ENCODE measurements at regions not wholly inside any gene's neighbourhood (a gene's known extent, or its start where the extent isn't known, plus 50 kb on each side); places are given as distances from the start of the nearest gene placed in this dataset.

DNA sequence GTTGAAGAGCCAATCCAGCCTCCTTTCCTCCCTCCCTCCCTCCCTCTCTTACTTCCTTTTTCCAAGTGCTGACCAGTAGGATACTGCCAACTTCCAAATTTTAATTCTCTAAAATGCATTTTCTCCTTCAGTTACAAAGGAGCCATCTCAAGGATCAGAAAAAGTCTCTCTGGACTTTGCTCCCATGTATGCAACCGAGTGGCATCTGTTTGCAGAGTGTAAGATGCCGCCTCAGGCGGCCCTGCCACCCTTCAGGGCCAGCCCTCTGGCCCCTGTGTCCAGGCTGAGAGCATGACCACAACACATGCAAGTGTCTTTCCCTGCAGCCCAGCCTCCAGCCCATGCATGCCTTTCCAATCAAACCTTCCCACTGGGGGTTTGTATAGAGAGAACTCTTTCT lies 205.3 kb upstream of the RAB4A start:
- ATAC-seq (replicated peaks in 1 of 2) = no peak
- no peak for DNase-seq
- H3K4me1 Mint-ChIP-seq (ENCODE audit: low read depth) = peaks cover 17% of the 10 kb centered on the region
- no peaks in the 10 kb centered on the region for H3K9me3 Mint-ChIP-seq
- H3K36me3 Mint-ChIP-seq (ENCODE audit: insufficient read depth in 2 of 2) = no peaks in the 10 kb centered on the region
- no peak overlapping the region for H3K27ac Mint-ChIP-seq
- no peaks in the 10 kb centered on the region for H3K27me3 Mint-ChIP-seq (ENCODE audit: low read depth)
- no peak overlapping the region for H3K4me3 Mint-ChIP-seq

DNA sequence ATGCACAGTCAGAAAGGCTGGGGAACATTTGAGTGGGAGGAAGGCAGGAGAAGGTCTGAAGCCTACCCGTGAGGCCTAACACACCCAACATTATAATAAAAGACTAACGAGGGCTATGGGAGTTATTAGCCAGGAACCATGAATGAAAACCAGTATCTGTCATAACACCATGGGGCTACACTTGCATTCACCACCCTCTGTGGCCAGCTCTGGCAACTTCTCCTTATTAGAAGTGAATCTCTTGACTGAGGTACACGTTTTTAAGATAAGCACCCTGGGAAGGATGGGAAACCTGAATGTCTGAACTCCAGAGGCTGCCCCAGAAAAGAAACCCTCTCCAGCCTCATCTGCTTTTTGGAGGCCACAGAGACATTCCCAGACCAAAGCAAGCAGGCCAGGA lies 204.3 kb upstream of the RAB4A start:
- DNase-seq = no peak
- H3K4me3 Mint-ChIP-seq = no peak overlapping the region
- H3K36me3 Mint-ChIP-seq (ENCODE audit: insufficient read depth in 2 of 2) = no peaks in the 10 kb centered on the region
- H3K27me3 Mint-ChIP-seq (ENCODE audit: low read depth) = no peaks in the 10 kb centered on the region
- H3K4me1 Mint-ChIP-seq (ENCODE audit: low read depth) = peaks cover 17% of the 10 kb centered on the region
- no peak overlapping the region for H3K27ac Mint-ChIP-seq
- H3K9me3 Mint-ChIP-seq = no peaks in the 10 kb centered on the region
- ATAC-seq (replicated peaks in 1 of 2) = no peak

- no peak overlapping the region for H3K27ac Mint-ChIP-seq
- no peaks in the 10 kb centered on the region for H3K27me3 Mint-ChIP-seq (ENCODE audit: low read depth)
- DNase-seq (no peak), ATAC-seq (replicated peaks in 1 of 2) (no peak)
- no peaks in the 10 kb centered on the region for H3K36me3 Mint-ChIP-seq (ENCODE audit: insufficient read depth in 2 of 2)
- H3K9me3 Mint-ChIP-seq = no peaks in the 10 kb centered on the region
- H3K4me1 Mint-ChIP-seq (ENCODE audit: low read depth) = peaks cover 17% of the 10 kb centered on the region
- no peak overlapping the region for H3K4me3 Mint-ChIP-seq
Measured at GRCh38 chr1:229067546-229067945, 203.4 kb upstream of the RAB4A start.

- Mint-ChIP-seq H3K4me3 (peak overlapping the region in 1 of 2 donors; percentile 13), H3K4me1 (ENCODE audit: low read depth) (peaks cover 17% of the 10 kb centered on the region), H3K27ac (peak overlapping the region; percentile 26), H3K9me3 (no peaks in the 10 kb centered on the region), H3K36me3 (ENCODE audit: insufficient read depth in 2 of 2) (no peaks in the 10 kb centered on the region), H3K27me3 (ENCODE audit: low read depth) (no peaks in the 10 kb centered on the region)
- DNase-seq (no peak), ATAC-seq (replicated peaks in 1 of 2) (no peak)
Measured at GRCh38 chr1:229068270-229068987, 202.5 kb upstream of the RAB4A start.

- ATAC-seq (replicated peaks in 1 of 2) (no peak), DNase-seq (no peak)
- Mint-ChIP-seq H3K27me3 (ENCODE audit: low read depth) (no peaks in the 10 kb centered on the region), H3K36me3 (ENCODE audit: insufficient read depth in 2 of 2) (no peaks in the 10 kb centered on the region), H3K27ac (peak overlapping the region; percentile 34), H3K9me3 (no peaks in the 10 kb centered on the region), H3K4me1 (ENCODE audit: low read depth) (peaks cover 17% of the 10 kb centered on the region), H3K4me3 (no peak overlapping the region)
Measured at GRCh38 chr1:229069176-229069575, 201.7 kb upstream of the RAB4A start.

GRCh38 chr1:229070168-229070567 lies 200.7 kb upstream of the RAB4A start:
- H3K27me3 Mint-ChIP-seq (ENCODE audit: low read depth) = no peaks in the 10 kb centered on the region
- peaks cover 17% of the 10 kb centered on the region for H3K4me1 Mint-ChIP-seq (ENCODE audit: low read depth)
- no peaks in the 10 kb centered on the region for H3K9me3 Mint-ChIP-seq
- no peak overlapping the region for H3K27ac Mint-ChIP-seq
- H3K36me3 Mint-ChIP-seq (ENCODE audit: insufficient read depth in 2 of 2) = no peaks in the 10 kb centered on the region
- H3K4me3 Mint-ChIP-seq = no peak overlapping the region
- no peak for ATAC-seq (replicated peaks in 1 of 2)
- DNase-seq = no peak

DNA sequence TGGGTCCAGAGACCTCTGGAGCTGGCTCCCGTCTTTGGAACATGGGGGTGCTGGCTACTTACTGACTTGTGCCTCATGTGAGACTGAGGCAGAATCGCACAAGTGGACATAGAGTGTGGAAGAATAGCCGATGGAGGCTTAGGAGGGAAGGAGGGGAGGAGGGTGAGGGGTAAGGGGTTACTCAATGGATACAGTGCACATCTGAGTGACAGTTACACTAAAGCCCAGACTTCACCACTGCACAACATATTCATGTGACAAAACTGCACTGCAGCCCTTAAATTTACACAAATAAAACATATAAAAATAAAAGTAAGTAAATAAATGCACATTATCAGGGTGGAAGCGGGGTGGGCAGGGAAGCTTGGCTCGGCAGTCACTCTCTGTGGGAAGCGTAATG lies 197.7 kb upstream of the RAB4A start:
- H3K27ac Mint-ChIP-seq = no peak overlapping the region
- no peak overlapping the region for H3K4me3 Mint-ChIP-seq
- H3K36me3 Mint-ChIP-seq (ENCODE audit: insufficient read depth in 2 of 2) = no peaks in the 10 kb centered on the region
- no peaks in the 10 kb centered on the region for H3K9me3 Mint-ChIP-seq
- DNase-seq (no peak), ATAC-seq (replicated peaks in 1 of 2) (no peak)
- H3K27me3 Mint-ChIP-seq (ENCODE audit: low read depth) = no peaks in the 10 kb centered on the region
- peaks cover 9% of the 10 kb centered on the region for H3K4me1 Mint-ChIP-seq (ENCODE audit: low read depth)

DNA sequence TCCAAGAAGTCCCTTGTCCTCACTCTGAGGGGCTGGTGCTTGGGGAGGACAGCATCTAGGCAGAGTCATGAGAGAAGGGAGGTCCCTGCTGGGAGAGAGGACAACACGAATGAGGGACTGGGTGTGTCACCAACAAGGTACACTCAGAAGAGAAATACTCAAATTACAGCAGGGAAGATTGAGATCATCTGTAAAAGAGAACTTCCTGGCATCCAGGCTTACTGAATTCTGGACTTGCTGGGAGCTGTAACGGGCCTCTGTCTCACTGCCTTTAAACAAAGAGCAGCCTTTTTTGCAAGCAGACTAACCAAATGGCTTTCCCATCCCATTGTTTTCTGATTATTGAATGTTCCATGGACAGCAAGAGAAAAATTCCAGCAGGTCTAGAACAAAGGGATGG lies 195.7 kb upstream of the RAB4A start:
- no peaks in the 10 kb centered on the region for H3K36me3 Mint-ChIP-seq (ENCODE audit: insufficient read depth in 2 of 2)
- ATAC-seq (replicated peaks in 1 of 2) = peak; percentile 47 to 80
- no peak overlapping the region for H3K27ac Mint-ChIP-seq

GRCh38 chr1:229075716-229076115 lies 195.2 kb upstream of the RAB4A start:
- H3K27ac Mint-ChIP-seq = no peak overlapping the region
- peaks cover 17% of the 10 kb centered on the region for H3K4me1 Mint-ChIP-seq (ENCODE audit: low read depth)
- H3K9me3 Mint-ChIP-seq = no peaks in the 10 kb centered on the region
- H3K27me3 Mint-ChIP-seq (ENCODE audit: low read depth) = no peaks in the 10 kb centered on the region
- no peak overlapping the region for H3K4me3 Mint-ChIP-seq
- ATAC-seq (replicated peaks in 1 of 2) (no peak), DNase-seq (no peak)
- no peaks in the 10 kb centered on the region for H3K36me3 Mint-ChIP-seq (ENCODE audit: insufficient read depth in 2 of 2)

More for the DNA sequence above, 195.7 kb upstream of the RAB4A start:
- H3K9me3 Mint-ChIP-seq = no peaks in the 10 kb centered on the region
- H3K4me1 Mint-ChIP-seq (ENCODE audit: low read depth) = peaks cover 15% of the 10 kb centered on the region
- H3K27me3 Mint-ChIP-seq (ENCODE audit: low read depth) = no peaks in the 10 kb centered on the region
- DNase-seq = peak in 1 of 2 donors; percentile 7
- no peak overlapping the region for H3K4me3 Mint-ChIP-seq

DNA sequence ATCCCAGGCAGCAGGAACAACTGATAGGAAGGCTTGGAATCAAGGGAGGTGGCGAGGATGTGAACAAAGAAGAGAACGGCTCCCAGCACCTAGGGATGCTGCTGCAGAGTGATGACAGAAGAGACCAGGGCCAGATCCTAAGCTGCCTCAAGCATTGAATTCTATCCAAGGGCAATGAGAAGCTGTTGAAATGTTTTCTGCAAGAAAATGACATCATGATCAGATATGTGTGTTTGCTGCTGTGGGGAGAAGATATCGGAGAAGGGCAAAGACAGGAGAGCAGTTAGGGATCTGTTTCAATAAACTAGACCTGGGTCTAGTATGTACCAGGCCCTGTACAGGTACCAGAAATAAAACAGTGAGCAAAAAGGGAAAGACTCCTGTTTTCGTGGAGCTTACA lies 194.7 kb upstream of the RAB4A start:
- H3K27ac Mint-ChIP-seq = no peak overlapping the region
- peaks cover 17% of the 10 kb centered on the region for H3K4me1 Mint-ChIP-seq (ENCODE audit: low read depth)
- H3K4me3 Mint-ChIP-seq = no peak overlapping the region
- no peaks in the 10 kb centered on the region for H3K36me3 Mint-ChIP-seq (ENCODE audit: insufficient read depth in 2 of 2)
- peaks cover 0 to 1% of the 10 kb centered on the region in 2 donors for H3K9me3 Mint-ChIP-seq
- ATAC-seq (replicated peaks in 1 of 2) = no peak
- DNase-seq = no peak
- no peaks in the 10 kb centered on the region for H3K27me3 Mint-ChIP-seq (ENCODE audit: low read depth)

- DNase-seq (no peak), ATAC-seq (replicated peaks in 1 of 2) (peak; percentile 70 to 76)
- Mint-ChIP-seq H3K9me3 (peaks cover 13 to 19% of the 10 kb centered on the region in 2 donors), H3K36me3 (ENCODE audit: insufficient read depth in 2 of 2) (peaks cover 10 to 16% of the 10 kb centered on the region in 2 donors), H3K4me1 (ENCODE audit: low read depth) (peaks cover 17% of the 10 kb centered on the region), H3K4me3 (no peak overlapping the region), H3K27me3 (ENCODE audit: low read depth) (no peaks in the 10 kb centered on the region), H3K27ac (no peak overlapping the region)
Measured at GRCh38 chr1:229079016-229079595, 191.8 kb upstream of the RAB4A start.

GRCh38 chr1:229080361-229080760 lies 190.6 kb upstream of the RAB4A start:
- DNase-seq (no peak), ATAC-seq (replicated peaks in 1 of 2) (no peak)
- no peak overlapping the region for H3K4me3 Mint-ChIP-seq
- H3K36me3 Mint-ChIP-seq (ENCODE audit: insufficient read depth in 2 of 2) = peaks cover 10 to 18% of the 10 kb centered on the region in 2 donors
- H3K4me1 Mint-ChIP-seq (ENCODE audit: low read depth) = peaks cover 17% of the 10 kb centered on the region
- no peaks in the 10 kb centered on the region for H3K27me3 Mint-ChIP-seq (ENCODE audit: low read depth)
- H3K9me3 Mint-ChIP-seq = peaks cover 13 to 19% of the 10 kb centered on the region in 2 donors
- no peak overlapping the region for H3K27ac Mint-ChIP-seq

- Mint-ChIP-seq H3K27me3 (ENCODE audit: low read depth) (no peaks in the 10 kb centered on the region), H3K4me1 (ENCODE audit: low read depth) (peaks cover under 1% of the 10 kb centered on the region), H3K9me3 (peaks cover 13 to 19% of the 10 kb centered on the region in 2 donors), H3K4me3 (no peak overlapping the region), H3K27ac (no peak overlapping the region), H3K36me3 (ENCODE audit: insufficient read depth in 2 of 2) (peaks cover 10 to 18% of the 10 kb centered on the region in 2 donors)
- no peak for ATAC-seq (replicated peaks in 1 of 2)
- no peak for DNase-seq
Measured at GRCh38 chr1:229085291-229085690, 185.6 kb upstream of the RAB4A start.

- Mint-ChIP-seq H3K27me3 (ENCODE audit: low read depth) (no peaks in the 10 kb centered on the region), H3K36me3 (ENCODE audit: insufficient read depth in 2 of 2) (peaks cover 10 to 18% of the 10 kb centered on the region in 2 donors), H3K9me3 (peaks cover 13 to 18% of the 10 kb centered on the region in 2 donors), H3K4me3 (no peak overlapping the region), H3K27ac (no peak overlapping the region), H3K4me1 (ENCODE audit: low read depth) (no peaks in the 10 kb centered on the region)
- DNase-seq = no peak
- no peak for ATAC-seq (replicated peaks in 1 of 2)
Measured at GRCh38 chr1:229086091-229086490, 184.8 kb upstream of the RAB4A start.
